ENCODE measurements at regions not wholly inside any gene's neighbourhood (a gene's known extent, or its start where the extent isn't known, plus 50 kb on each side); places are given as distances from the start of the nearest gene placed in this dataset.

- DNase-seq = no peak
Observed at GRCh38 chr1:199353906-199354305, 673.6 kb upstream of the NR5A2 start.

DNA sequence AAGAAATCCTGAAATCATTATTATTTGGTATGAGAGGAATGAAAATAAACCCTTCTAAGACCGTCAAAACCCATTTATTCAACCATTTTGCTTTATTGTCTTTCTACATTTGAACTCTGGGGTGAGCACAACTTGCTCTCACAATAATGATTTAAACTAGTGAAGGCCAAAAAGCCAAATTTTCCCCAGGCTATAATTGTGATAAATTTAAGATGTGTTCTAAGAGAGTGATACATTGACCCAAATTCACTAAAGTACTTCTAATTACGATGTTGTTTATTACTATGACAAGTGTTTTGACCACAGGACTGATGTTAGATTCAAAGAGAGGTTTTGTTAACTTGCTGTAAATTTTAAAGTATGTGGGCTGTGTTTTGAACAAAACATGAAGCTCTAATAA lies 670.9 kb upstream of the NR5A2 start:
- no peak for DNase-seq

- DNase-seq = no peak
Observed at GRCh38 chr1:199357599-199357998, 669.9 kb upstream of the NR5A2 start.

GRCh38 chr1:199362996-199363395 lies 664.5 kb upstream of the NR5A2 start:
- DNase-seq = no peak

DNA sequence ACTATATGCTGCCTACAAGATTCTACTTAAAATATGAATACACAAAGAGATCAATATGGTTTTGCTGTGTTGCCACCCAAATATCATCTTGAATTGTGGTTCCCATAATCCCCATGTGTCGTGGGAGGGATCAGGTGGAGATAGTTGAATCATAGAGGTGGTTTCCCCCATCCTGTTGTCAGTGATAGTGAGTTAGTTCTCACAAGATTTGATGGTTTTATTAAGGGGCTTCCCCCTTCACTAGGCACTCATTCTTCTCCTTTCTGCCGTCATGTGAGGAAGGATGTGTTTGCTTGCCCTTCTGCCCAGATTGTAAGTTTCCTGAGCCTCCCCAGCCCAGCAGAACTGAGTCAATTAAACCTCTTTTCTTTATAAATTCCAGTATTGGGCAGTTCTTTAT lies 654.4 kb upstream of the NR5A2 start:
- no peak for DNase-seq

DNA sequence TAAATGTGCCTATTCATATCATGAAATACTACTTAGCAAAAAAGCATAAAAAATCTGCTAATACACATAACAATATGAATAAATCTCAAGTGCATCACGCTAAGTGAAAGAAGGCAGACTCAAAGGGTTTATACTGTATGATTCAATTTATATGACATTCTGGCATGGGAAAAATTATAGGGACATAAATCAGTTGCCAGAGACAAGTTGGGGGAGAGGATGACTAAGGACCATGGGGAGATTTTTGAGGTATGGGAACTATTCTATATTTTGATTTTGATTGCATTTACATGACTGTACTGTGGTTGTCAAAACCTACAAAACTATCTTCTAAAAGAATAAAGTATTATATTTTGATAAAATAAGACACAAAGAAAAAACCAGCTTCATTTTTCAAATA lies 650.3 kb upstream of the NR5A2 start:
- DNase-seq = no peak

- DNase-seq = no peak
Observed at GRCh38 chr1:199383793-199384192, 643.7 kb upstream of the NR5A2 start.

DNA sequence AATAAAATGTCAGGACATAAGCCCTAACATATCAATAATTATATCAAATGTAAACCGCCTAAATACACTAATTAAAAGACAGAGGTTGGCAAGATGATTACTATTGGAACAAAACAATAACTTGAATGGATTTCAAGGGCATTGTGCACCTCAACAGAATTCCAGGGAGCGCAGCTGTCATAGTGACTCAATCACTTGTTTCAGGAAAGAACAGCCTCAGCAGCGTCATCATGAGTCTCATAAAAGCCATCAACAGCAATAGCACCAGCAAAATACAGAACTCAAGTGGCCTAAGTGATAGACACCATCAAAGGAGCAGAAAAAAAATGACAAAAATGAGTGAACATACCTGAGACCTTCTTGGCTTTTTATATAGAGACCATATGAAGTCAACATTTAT lies 632.7 kb upstream of the NR5A2 start:
- no peak for DNase-seq

DNA sequence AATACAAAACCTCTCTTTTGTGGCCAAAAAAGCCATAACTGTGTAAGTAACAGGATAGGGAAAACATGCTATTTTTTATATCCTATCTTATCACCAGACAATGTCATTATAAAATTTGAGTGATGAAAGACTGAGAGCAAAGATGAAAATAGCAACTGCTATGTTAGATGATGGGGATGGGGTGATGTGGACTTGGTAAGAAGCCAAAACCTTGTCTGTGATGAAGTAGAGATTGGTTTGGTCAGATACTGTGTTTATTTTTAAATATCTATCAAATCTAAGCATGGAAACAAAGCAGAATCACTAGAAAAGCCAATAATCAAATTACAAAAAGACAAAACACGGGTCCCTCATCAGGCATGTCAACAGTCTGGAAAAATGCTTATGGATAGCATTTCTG lies 631.1 kb upstream of the NR5A2 start:
- no peak for DNase-seq

DNA sequence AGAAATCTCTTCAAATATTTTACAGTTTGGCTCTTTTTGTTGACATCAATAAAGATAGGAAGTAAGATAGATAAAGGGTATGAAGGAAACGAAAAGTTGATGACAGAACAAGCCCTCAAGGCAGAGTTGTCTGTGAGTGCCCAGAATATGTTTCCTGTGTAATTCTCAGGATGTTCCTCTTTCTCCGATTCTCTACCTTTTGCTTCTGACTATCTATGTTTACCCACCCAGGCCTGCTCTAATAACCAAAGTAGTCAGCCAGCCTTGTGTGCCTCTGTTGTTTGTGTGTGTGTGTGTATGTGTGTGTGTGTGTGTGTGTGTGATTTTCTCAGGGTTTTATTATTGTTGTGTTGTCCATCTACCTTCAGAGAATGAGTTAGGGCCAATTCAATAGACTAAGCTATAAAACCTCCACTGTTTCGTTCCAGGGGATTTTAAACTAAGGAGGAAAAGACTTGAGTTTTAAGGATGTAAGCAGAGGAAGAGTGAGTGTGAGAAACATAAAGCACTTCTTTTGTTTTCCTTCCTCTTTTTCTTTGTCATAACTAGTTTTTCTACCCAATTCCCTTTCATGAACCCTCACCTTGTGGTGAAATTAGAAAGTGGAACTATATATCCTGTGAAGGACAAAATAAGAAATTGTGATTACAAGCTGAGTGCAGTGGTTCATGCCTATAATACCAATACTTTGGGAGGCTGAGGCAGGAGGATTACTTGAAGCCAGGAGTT lies 627.4 kb upstream of the NR5A2 start:
- no peak for DNase-seq

- no peak for DNase-seq
Observed at GRCh38 chr1:199403531-199404116, 623.9 kb upstream of the NR5A2 start.

GRCh38 chr1:199404191-199404590 lies 623.3 kb upstream of the NR5A2 start:
- no peak for DNase-seq

DNA sequence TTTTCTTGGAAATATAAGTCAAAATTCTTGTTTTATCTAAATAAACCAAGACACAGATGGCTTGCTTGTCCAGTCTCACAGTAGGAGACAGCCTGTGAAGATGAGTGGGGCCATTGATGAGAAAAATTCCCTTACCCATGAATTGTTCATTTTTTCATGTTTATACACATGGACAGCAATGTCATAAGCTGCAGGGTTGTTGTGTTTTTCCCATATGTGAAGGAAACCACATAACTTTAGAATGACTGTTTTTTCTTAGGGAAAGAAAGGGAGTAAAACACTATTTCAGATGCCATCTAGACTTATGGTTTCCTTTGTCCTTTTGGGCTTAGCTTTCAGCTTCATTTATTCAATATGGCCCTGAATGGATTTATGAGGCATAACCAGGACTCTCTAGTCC lies 622.5 kb upstream of the NR5A2 start:
- DNase-seq = no peak

- no peak for DNase-seq
Observed at GRCh38 chr1:199405634-199406196, 621.8 kb upstream of the NR5A2 start.

- DNase-seq = no peak
Observed at GRCh38 chr1:199410462-199410861, 617.0 kb upstream of the NR5A2 start.

GRCh38 chr1:199411506-199411905 lies 616.0 kb upstream of the NR5A2 start:
- DNase-seq = no peak

GRCh38 chr1:199422206-199422605 lies 605.3 kb upstream of the NR5A2 start:
- DNase-seq = no peak

DNA sequence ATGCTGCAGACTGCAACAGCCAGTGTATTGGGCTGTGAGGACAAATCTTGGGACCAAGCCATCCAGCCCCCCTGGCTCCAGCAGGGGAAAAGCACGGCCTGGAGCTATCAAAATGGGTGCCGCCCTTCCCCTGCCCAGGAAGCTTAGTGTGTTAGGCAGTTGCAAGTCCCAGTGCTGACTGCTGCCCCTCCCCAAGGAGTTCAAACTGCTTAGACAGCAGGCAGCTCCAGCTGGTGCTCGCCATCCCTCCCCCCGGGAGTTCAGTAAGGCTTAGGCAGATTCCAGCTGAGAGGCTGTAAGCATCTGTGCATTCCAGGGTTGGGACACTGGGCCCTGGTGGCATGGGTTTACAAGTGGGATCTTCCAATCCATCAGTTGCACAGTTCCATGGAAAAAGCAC lies 579.6 kb upstream of the NR5A2 start:
- DNase-seq = no peak

- DNase-seq = no peak
Observed at GRCh38 chr1:199448646-199449045, 578.9 kb upstream of the NR5A2 start.

GRCh38 chr1:199449221-199449620 lies 578.3 kb upstream of the NR5A2 start:
- no peak for DNase-seq

- DNase-seq = no peak
Observed at GRCh38 chr1:199449681-199450080, 577.8 kb upstream of the NR5A2 start.

DNA sequence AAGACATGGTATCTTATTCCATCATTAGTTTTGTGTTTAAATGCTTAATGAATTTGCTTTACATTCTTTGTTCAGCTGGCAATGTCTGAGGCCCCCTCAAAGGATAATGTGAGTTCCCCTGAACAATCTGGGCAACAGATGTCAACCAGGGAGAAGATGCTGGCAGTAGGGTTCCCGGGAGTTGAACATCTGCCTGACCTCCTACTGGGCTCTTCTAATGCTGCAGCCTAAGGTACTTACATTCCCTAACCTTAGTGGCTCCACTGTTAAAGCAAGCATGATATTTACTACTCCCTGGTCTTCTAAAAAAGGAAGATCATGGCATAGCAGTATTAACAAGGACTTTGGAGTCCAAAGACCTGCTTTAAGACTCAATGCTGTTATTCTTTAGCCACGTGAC lies 574.9 kb upstream of the NR5A2 start:
- no peak for DNase-seq

GRCh38 chr1:199453723-199454122 lies 573.8 kb upstream of the NR5A2 start:
- DNase-seq = no peak

- DNase-seq = no peak
Observed at GRCh38 chr1:199460933-199461332, 566.6 kb upstream of the NR5A2 start.

Measured in central memory CD4-positive, alpha-beta T cell (primary cell).